Ishikawa (cell line): ENCODE measurements at regions not wholly inside any gene's neighbourhood (a gene's known extent, or its start where the extent isn't known, plus 50 kb on each side); places are given as distances from the start of the nearest gene placed in this dataset.

Experiments
- MAX ChIP-seq: IDR thresholded peaks from 2 replicates; pipeline ENCODE4 v1.6.1; 2012
- RAD21 ChIP-seq: IDR thresholded peaks from 2 replicates; pipeline ENCODE4 v1.6.1; 2012; ENCODE audit warnings: low read depth
- ZBTB7A ChIP-seq: IDR thresholded peaks from 2 replicates; pipeline ENCODE4 v1.6.1; 2012; ENCODE audit warnings: low read depth

GRCh38 chr1:199205740-199206441 lies 567.1 kb downstream of the PTPRC start:
- TF ChIP-seq MAX (no peak), ZBTB7A (no peak), RAD21 (no peak)
